ENCODE measurements at regions not wholly inside any gene's neighbourhood (a gene's known extent, or its start where the extent isn't known, plus 50 kb on each side); places are given as distances from the start of the nearest gene placed in this dataset.
"Not testable (repeated sequence)": the region's sequence is repeated elsewhere in the genome, so short reads cannot be mapped to it uniquely, and the experiment has no call there.

DNA sequence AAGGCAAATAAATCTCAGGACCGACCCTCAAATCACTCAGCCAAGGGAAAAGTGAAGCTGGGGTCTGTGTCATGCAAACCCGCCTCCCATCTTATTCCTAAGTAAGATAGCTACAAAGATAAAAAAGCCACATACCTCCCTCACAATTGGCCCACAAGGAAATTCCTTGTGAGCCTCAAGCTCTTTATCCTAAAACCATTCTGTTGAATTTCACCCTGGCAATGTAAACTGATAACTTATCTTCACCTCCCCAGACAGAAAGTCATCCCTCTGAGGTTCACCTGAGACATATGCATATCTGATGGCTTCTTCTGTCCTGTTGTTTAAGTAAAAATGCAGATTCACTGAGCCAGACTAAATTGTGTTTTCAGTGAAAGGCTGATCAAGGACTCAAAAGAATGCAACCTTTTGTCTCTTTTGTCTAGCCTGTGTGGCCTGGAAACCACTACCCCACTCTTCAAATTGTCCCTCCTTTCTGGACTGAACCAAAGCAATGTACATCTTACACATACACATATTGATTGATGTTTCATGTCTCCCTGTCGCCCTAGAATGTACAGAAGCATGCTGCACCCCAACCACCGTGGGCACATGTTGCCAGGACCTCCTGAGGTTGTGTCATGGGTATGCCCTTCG, 91.3 kb downstream of the MFAP3L start:
- Histone ChIP-seq H3K27ac (ENCODE audit: low read depth in 1 of 2, low read length in 1 of 2) (no peak overlapping the region), H3K4me1 (ENCODE audit: control insufficient read depth in 5 of 5, insufficient read depth in 5 of 5, low read length in 5 of 5) (no peaks in the 10 kb centered on the region), H3K9me3 (ENCODE audit: control insufficient read depth in 4 of 4, insufficient read depth in 3 of 4, low read length in 3 of 4) (no peaks in the 10 kb centered on the region), H3K27me3 (ENCODE audit: control insufficient read depth in 3 of 3, insufficient read depth in 3 of 3, low read length in 2 of 3) (no peaks in the 10 kb centered on the region), H3K9ac (ENCODE audit: insufficient read depth in 1 of 2, low read length in 2 of 2) (no peak overlapping the region), H3K36me3 (ENCODE audit: control insufficient read depth in 4 of 4, insufficient read depth in 4 of 4, low read length in 4 of 4) (no peaks in the 10 kb centered on the region), H3K4me3 (no peak overlapping the region)
- ATAC-seq (ENCODE audit: insufficient read depth, low FRiP score) (no peak), DNase-seq (no peak)
- TF ChIP-seq, protein P1, sequence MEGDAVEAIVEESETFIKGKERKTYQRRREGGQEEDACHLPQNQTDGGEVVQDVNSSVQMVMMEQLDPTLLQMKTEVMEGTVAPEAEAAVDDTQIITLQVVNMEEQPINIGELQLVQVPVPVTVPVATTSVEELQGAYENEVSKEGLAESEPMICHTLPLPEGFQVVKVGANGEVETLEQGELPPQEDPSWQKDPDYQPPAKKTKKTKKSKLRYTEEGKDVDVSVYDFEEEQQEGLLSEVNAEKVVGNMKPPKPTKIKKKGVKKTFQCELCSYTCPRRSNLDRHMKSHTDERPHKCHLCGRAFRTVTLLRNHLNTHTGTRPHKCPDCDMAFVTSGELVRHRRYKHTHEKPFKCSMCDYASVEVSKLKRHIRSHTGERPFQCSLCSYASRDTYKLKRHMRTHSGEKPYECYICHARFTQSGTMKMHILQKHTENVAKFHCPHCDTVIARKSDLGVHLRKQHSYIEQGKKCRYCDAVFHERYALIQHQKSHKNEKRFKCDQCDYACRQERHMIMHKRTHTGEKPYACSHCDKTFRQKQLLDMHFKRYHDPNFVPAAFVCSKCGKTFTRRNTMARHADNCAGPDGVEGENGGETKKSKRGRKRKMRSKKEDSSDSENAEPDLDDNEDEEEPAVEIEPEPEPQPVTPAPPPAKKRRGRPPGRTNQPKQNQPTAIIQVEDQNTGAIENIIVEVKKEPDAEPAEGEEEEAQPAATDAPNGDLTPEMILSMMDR (IDR thresholded peaks at IDR 0.05; ENCODE audit: control extremely low read depth, extremely low read depth): no peak
- 81 to 86% methylated on average over 5 of the region's 5 CpGs for WGBS, 2 donors

DNA sequence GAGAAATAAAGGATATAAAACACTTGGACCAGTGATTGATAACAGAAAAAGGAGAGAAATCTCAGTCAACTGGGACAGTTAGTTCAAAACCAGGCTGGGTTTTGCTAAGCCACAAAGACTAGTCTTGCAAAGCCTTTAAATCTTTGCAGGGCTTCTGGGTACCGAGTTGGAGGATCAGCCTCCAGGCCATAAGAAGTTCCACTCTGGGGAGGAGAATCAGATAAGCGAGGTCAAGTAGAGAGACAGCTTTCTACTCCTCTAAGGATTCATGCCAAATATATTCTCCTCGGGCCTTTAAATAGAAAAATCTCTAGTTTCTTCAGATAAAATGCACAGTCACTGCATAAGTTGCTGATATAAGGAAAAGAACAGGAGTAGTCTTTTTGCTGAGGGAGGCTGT, 92.7 kb downstream of the MFAP3L start:
- H3K4me1 ChIP-seq (ENCODE audit: control insufficient read depth in 5 of 5, insufficient read depth in 5 of 5, low read length in 5 of 5): no peaks in the 10 kb centered on the region
- DNase-seq (no peak), ATAC-seq (ENCODE audit: insufficient read depth, low FRiP score) (no peak)
- no peak overlapping the region for H3K27ac ChIP-seq (ENCODE audit: low read depth in 1 of 2, low read length in 1 of 2)
- TF ChIP-seq, protein P1 (IDR thresholded peaks at IDR 0.05; ENCODE audit: control extremely low read depth, extremely low read depth): no peak
- H3K4me3 ChIP-seq: no peak overlapping the region
- no peaks in the 10 kb centered on the region for H3K27me3 ChIP-seq (ENCODE audit: control insufficient read depth in 3 of 3, insufficient read depth in 3 of 3, low read length in 2 of 3)
- H3K9ac ChIP-seq (ENCODE audit: insufficient read depth in 1 of 2, low read length in 2 of 2): no peak overlapping the region
- WGBS, 2 donors: 71 to 76% methylated on average over 3 of the region's 3 CpGs
- H3K9me3 ChIP-seq (ENCODE audit: control insufficient read depth in 4 of 4, insufficient read depth in 3 of 4, low read length in 3 of 4): no peaks in the 10 kb centered on the region
- H3K36me3 ChIP-seq (ENCODE audit: control insufficient read depth in 4 of 4, insufficient read depth in 4 of 4, low read length in 4 of 4): no peaks in the 10 kb centered on the region

DNA sequence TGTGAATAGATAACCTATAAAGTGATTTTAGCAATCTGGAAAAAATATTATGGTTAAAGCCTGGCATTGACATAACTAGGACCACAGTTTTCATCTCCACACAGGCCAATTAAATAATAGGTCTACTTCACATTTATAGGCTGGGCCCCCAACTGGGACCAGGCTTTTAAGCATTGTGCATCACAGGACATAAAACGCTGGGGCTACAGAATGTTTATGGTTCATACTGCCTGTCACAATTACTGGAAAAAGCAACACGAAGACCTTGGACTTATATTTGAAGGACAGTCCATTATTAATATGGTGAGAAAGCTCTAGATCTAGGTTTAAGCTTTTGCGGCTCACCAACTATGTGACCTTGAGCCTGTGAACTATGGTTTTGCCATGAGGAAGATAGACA, 94.2 kb downstream of the MFAP3L start:
- H3K36me3 ChIP-seq (ENCODE audit: control insufficient read depth in 4 of 4, insufficient read depth in 4 of 4, low read length in 4 of 4): no peaks in the 10 kb centered on the region
- no peak overlapping the region for H3K27ac ChIP-seq (ENCODE audit: low read depth in 1 of 2, low read length in 1 of 2)
- no peaks in the 10 kb centered on the region for H3K9me3 ChIP-seq (ENCODE audit: control insufficient read depth in 4 of 4, insufficient read depth in 3 of 4, low read length in 3 of 4)
- TF ChIP-seq, protein P1 (IDR thresholded peaks at IDR 0.05; ENCODE audit: control extremely low read depth, extremely low read depth): no peak
- WGBS, 2 donors: 70 to 79% methylated on average over 3 of the region's 3 CpGs
- H3K4me1 ChIP-seq (ENCODE audit: control insufficient read depth in 5 of 5, insufficient read depth in 5 of 5, low read length in 5 of 5): no peaks in the 10 kb centered on the region
- no peak overlapping the region for H3K9ac ChIP-seq (ENCODE audit: insufficient read depth in 1 of 2, low read length in 2 of 2)
- DNase-seq: no peak
- no peak overlapping the region for H3K4me3 ChIP-seq
- ATAC-seq (ENCODE audit: insufficient read depth, low FRiP score): no peak
- no peaks in the 10 kb centered on the region for H3K27me3 ChIP-seq (ENCODE audit: control insufficient read depth in 3 of 3, insufficient read depth in 3 of 3, low read length in 2 of 3)

DNA sequence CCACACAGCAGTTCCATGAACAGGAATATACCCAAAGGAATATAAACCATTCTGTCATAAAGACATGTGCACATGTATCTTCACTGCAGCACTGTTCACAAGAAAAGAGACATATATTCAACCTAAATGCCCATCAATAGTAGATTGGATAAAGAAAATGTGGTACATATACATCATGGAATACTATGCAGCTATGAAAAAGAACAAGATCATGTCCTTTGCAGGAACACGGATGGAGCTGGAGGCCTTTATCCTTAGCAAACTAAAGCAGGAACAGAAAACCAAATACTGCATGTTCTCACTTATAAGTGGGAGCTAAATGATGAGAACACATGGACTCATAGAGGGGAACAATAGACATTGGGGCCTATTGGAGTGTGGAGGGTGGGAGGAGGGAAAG, 95.4 kb downstream of the MFAP3L start:
- not testable (repeated sequence) for H3K4me3 ChIP-seq; H3K9ac ChIP-seq (ENCODE audit: insufficient read depth in 1 of 2, low read length in 2 of 2); H3K27me3 ChIP-seq (ENCODE audit: control insufficient read depth in 3 of 3, insufficient read depth in 3 of 3, low read length in 2 of 3); DNase-seq; H3K36me3 ChIP-seq (ENCODE audit: control insufficient read depth in 4 of 4, insufficient read depth in 4 of 4, low read length in 4 of 4); H3K9me3 ChIP-seq (ENCODE audit: control insufficient read depth in 4 of 4, insufficient read depth in 3 of 4, low read length in 3 of 4); H3K4me1 ChIP-seq (ENCODE audit: control insufficient read depth in 5 of 5, insufficient read depth in 5 of 5, low read length in 5 of 5); ATAC-seq (ENCODE audit: insufficient read depth, low FRiP score); H3K27ac ChIP-seq (ENCODE audit: low read depth in 1 of 2, low read length in 1 of 2)
- 84 to 85% methylated on average over 1 of the region's 1 CpG for WGBS, 2 donors

Measured in lung (tissue), 11 donors.